MG63 (cell line): ENCODE measurements at regions not wholly inside any gene's neighbourhood (a gene's known extent, or its start where the extent isn't known, plus 50 kb on each side); places are given as distances from the start of the nearest gene placed in this dataset.

Source experiments
- DNase-seq: peaks from one replicate; pipeline ENCODE4 v3.0.0-alpha.2; 2020
- H3K27me3 ChIP-seq: fragments of 250-450 bp; sonication (Bioruptor Pico); 2 replicates; pipeline ENCODE4 v1.5.1; 2020; ENCODE audit warnings: mild to moderate bottlenecking, moderate library complexity
- H3K36me3 ChIP-seq: fragments of 250-450 bp; sonication (Bioruptor Pico); 2 replicates; pipeline ENCODE4 v1.5.1; 2020; ENCODE audit warnings: mild to moderate bottlenecking, moderate library complexity
- H3K4me3 ChIP-seq: fragments of 250-450 bp; sonication (Bioruptor Pico); 2 replicates; pipeline ENCODE4 v1.5.1; 2020; ENCODE audit warnings: mild to moderate bottlenecking, moderate library complexity
- H3K9me3 ChIP-seq: fragments of 250-450 bp; sonication (Bioruptor Pico); 2 replicates; pipeline ENCODE4 v1.5.1; 2020; ENCODE audit warnings: mild to moderate bottlenecking, moderate library complexity

DNA sequence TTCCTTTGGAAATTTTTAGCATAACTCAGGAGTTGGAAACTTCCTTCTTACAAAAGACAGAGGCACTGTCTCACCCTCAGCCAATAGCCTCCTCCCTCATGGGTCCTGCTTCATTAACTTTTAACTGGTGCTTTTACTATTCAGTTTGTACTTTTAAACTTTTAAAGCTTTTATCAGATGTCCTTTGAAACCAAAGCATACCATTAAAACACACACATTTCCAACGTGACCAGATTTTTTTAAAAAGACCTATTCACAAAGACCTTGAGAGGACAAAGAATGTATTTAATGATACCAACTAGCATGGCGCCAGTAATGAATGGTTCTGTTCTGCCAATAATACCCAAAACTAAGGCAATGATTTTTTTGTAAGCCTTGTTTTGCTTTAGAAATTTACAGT, 173.6 kb upstream of the EEA1 start:
- DNase-seq = no peak
- H3K27me3 ChIP-seq = no peaks in the 10 kb centered on the region

DNA sequence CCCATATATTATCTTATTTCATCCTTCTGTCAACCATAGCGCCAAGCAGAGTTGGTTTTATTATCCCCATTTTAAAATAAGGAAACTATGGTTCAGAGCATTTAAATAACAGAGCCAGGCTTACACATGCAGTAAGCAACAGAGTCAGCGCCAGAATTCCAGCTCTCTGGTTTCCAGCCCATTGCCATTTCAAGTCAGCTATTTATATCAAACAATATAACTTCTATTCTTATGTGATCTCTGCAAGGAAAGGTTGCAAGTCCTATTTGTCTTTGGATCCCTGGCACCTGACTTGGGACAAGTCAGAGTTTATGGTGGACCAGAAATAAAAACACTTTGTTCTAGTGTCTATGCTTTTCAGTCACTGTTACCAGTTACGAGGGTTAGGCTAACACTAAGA, 174.1 kb upstream of the EEA1 start:
- no peak for DNase-seq
- no peaks in the 10 kb centered on the region for H3K9me3 ChIP-seq
- no peaks in the 10 kb centered on the region for H3K27me3 ChIP-seq
- no peaks in the 10 kb centered on the region for H3K36me3 ChIP-seq
- no peak overlapping the region for H3K4me3 ChIP-seq

More for the DNA sequence above, 173.6 kb upstream of the EEA1 start:
- Histone ChIP-seq H3K36me3 (no peaks in the 10 kb centered on the region), H3K9me3 (no peaks in the 10 kb centered on the region), H3K4me3 (no peak overlapping the region)

DNA sequence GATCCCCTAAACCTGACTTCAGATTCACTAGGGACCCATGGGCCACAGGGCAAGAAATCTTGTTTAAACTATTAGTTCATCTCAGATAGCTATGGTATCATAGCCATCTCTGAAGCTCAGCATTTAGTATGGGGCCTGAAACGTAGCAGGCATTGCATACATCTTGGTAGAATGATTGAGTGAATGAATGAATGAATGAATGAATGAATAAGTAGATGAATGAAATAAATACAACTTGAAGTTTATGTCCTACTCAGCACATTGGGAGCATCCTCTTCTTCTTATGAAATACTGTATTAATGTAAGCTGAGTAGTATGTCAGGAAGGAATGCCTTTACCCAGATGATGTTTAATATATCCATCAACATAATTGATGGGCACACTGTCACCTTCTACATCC, 175.4 kb upstream of the EEA1 start:
- Histone ChIP-seq H3K4me3 (no peak overlapping the region), H3K27me3 (no peaks in the 10 kb centered on the region), H3K36me3 (no peaks in the 10 kb centered on the region), H3K9me3 (no peaks in the 10 kb centered on the region)
- no peak for DNase-seq

DNA sequence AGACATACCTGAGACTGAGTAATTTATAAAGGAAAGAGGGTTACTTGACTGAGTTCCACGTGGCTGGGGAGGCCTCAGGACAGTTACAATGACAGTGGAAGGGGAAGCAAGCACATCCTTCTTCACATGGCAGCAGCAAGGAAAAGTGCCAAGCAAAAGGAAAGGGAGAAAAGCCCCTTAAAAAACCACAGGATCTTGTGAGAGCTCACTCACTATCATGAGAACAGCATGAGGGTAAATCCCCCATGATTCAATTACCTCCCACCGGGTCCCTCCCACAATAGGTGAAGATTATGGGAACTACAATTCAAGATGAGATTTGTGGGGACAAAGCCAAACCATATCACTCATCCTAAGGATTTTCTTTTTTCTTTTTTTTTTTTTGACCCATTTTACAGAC, 177.8 kb upstream of the EEA1 start:
- Histone ChIP-seq H3K27me3 (no peaks in the 10 kb centered on the region), H3K4me3 (no peak overlapping the region), H3K9me3 (no peaks in the 10 kb centered on the region), H3K36me3 (no peaks in the 10 kb centered on the region)
- DNase-seq = no peak

DNA sequence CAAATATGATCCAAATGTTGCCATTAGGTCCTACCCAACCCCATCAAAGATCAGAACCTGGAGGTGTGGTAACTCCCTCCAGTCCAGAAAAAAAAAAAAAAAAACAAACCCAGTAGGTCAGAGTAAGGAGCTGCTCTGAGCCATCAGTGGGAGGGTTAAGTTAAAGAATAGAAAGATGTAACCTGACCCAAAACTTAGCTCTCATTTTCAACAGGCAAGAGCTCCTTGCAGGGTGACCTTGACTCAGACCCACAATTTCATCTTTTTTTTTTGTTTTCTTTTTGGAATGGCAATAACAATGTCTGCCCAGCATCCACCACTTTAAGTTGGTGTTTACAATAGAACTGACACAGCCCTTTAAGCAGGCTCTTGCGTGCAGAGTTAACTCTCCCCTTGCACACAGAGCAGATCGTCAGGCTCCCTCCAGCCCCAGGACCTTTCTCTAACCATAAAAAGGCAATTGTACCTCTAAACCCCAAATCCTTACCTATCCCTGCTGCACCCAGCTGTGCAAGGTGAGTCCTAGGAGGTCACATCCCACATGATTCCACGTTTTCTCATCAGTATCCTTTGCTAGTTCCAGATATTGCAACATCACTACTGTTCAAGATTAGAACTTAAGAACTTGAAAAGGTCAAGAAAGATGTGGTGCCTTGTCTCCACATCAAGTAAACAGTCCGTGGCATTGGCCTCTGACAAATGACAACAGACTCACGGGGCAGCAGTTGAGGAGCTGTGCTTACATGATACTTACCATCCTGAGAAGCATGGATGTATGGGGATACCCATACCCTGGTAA, 178.6 kb upstream of the EEA1 start:
- Histone ChIP-seq H3K4me3 (no peak overlapping the region), H3K36me3 (no peaks in the 10 kb centered on the region), H3K27me3 (no peaks in the 10 kb centered on the region), H3K9me3 (no peaks in the 10 kb centered on the region)
- no peak for DNase-seq

GRCh38 chr12:93108985-93109384, 179.9 kb upstream of the EEA1 start:
- Histone ChIP-seq H3K27me3 (no peaks in the 10 kb centered on the region), H3K9me3 (no peaks in the 10 kb centered on the region), H3K4me3 (no peak overlapping the region), H3K36me3 (no peaks in the 10 kb centered on the region)
- DNase-seq = no peak

DNA sequence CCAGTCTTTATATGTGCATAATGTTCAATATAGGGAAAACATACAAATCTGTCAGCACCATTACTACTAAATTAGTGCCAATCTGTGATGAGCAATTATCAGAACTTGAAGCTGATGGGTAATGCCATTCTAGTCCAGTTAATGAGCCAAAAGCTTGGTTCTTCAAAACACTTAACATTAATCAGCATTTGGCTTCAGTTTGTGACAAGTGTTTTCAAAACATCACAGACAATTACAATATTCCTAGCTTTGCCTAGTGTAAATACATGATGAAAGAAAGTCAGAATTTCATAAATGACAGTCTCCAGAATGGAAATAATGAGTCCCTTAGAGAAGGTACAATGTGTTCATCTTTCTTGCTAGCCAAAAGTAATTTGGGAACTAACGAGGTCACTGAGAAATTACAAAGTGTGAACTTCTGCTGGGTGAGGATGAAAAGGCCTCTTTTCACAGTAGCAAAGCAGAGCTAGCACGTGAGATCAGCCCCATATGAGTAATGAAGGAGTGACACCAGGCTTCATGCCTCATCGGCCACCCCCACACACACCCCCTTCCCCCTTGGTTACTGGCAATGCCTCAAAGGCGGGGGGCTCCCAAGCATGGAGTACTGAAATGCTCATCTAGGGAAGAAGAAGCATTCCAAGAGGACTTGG, 180.6 kb upstream of the EEA1 start:
- no peaks in the 10 kb centered on the region for H3K9me3 ChIP-seq

GRCh38 chr12:93111773-93112172, 182.7 kb upstream of the EEA1 start:
- Histone ChIP-seq H3K4me3 (no peak overlapping the region), H3K9me3 (no peaks in the 10 kb centered on the region), H3K36me3 (no peaks in the 10 kb centered on the region), H3K27me3 (no peaks in the 10 kb centered on the region)
- no peak for DNase-seq

More for the DNA sequence above, 180.6 kb upstream of the EEA1 start:
- Histone ChIP-seq H3K4me3 (no peak overlapping the region), H3K27me3 (no peaks in the 10 kb centered on the region), H3K36me3 (no peaks in the 10 kb centered on the region)
- DNase-seq = no peak

DNA sequence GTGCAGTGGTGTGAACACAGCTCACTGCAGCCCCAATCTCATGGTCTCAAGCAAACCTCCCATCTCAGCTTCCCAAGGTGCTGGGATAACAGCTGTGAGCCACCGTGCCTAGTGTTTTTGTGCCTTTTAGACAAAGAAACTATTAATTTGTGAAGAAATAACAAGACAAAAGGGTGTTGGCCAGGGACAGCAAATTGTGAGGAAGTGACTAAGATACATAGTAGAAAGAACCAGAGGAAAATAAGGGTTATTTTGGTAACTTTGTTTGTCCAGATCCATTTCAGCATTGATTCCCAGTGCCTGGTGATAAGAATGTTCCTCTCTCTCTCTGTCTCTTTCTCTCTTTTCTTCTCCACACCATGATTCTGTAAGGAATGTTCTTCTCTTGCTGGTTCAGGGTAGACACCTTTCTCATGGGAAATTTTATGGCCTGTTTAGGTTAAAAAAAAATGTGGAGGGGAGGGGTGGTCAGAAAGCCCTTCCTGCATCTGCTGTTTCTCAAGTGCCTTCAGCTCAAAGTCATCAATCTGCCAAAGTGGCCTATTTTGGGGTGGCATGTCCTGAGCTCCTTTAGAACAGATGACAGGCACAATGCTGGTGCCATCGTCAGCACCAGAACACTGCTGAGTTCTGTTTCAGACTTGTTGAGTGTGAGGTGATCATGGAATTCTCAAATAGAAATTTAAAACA, 184.4 kb upstream of the EEA1 start:
- Histone ChIP-seq H3K9me3 (no peaks in the 10 kb centered on the region), H3K27me3 (no peaks in the 10 kb centered on the region), H3K36me3 (no peaks in the 10 kb centered on the region), H3K4me3 (no peak overlapping the region)
- DNase-seq = no peak

DNA sequence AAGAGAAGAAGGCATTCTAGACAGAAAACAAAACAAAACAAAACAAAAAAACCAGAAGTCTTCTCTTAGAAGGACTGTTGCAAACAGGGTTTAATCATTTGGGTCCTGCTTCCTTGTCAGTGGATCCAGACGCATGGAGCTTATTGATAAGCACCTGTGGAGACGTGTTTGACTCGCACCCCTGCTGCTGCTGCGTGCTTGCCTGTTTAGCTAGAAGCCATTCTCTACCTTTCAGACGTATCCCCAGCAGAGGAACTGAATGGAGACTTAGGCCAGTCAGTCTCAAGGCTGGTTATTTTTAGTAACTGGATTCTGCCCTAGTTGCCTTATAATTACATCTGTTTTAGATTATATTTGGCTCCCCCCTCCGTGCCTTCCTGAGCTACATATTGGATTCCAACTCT, 186.1 kb upstream of the EEA1 start:
- Histone ChIP-seq H3K4me3 (no peak overlapping the region), H3K9me3 (no peaks in the 10 kb centered on the region), H3K27me3 (no peaks in the 10 kb centered on the region), H3K36me3 (no peaks in the 10 kb centered on the region)
- no peak for DNase-seq

GRCh38 chr12:93115646-93116045, 186.6 kb upstream of the EEA1 start:
- H3K36me3 ChIP-seq = no peaks in the 10 kb centered on the region
- no peak for DNase-seq
- no peaks in the 10 kb centered on the region for H3K27me3 ChIP-seq
- H3K9me3 ChIP-seq = no peaks in the 10 kb centered on the region
- no peak overlapping the region for H3K4me3 ChIP-seq

- no peaks in the 10 kb centered on the region for H3K27me3 ChIP-seq
- no peaks in the 10 kb centered on the region for H3K9me3 ChIP-seq
- H3K4me3 ChIP-seq = no peak overlapping the region
- no peak for DNase-seq
- H3K36me3 ChIP-seq = no peaks in the 10 kb centered on the region
Measured at GRCh38 chr12:93116632-93117031, 187.5 kb upstream of the EEA1 start.

GRCh38 chr12:93121729-93122488, 192.8 kb upstream of the EEA1 start:
- no peaks in the 10 kb centered on the region for H3K9me3 ChIP-seq
- no peaks in the 10 kb centered on the region for H3K27me3 ChIP-seq
- no peak overlapping the region for H3K4me3 ChIP-seq
- no peaks in the 10 kb centered on the region for H3K36me3 ChIP-seq
- DNase-seq = peak; percentile 6

DNA sequence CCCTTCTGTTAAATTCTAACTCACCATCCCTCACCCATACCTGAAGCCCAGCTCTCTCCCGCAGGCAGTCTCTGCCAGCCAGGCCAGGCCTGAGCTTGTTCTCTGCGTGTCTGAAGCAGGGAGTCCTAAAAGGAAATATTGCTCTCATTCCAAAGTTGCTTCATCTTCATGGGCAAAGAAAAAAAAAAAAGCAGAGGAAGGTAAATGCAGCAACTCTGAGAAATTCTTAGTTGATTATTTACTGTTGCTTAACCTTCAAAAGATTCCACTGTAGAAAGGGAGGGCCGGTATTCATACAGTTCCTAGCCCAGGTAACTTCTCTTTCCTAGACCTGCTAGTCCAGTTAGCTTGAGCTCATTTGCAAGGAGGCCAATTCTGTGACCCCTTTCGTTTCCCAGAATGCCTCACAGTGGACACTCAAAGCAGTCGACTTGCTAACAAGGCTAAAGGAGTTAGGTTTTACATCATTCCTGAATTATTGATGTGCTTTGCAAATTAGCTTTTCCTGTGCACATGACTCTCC, 193.5 kb upstream of the EEA1 start:
- H3K4me3 ChIP-seq = no peak overlapping the region
- H3K9me3 ChIP-seq = no peaks in the 10 kb centered on the region
- no peaks in the 10 kb centered on the region for H3K27me3 ChIP-seq
- DNase-seq = no peak
- H3K36me3 ChIP-seq = no peaks in the 10 kb centered on the region

GRCh38 chr12:93125126-93125525, 196.0 kb upstream of the EEA1 start:
- no peaks in the 10 kb centered on the region for H3K9me3 ChIP-seq
- no peak for DNase-seq
- H3K27me3 ChIP-seq = no peaks in the 10 kb centered on the region
- no peak overlapping the region for H3K4me3 ChIP-seq
- no peaks in the 10 kb centered on the region for H3K36me3 ChIP-seq

- no peaks in the 10 kb centered on the region for H3K27me3 ChIP-seq
- no peak for DNase-seq
- H3K36me3 ChIP-seq = no peaks in the 10 kb centered on the region
- no peak overlapping the region for H3K4me3 ChIP-seq
- H3K9me3 ChIP-seq = no peaks in the 10 kb centered on the region
Measured at GRCh38 chr12:93126069-93126474, 197.0 kb upstream of the EEA1 start.

DNA sequence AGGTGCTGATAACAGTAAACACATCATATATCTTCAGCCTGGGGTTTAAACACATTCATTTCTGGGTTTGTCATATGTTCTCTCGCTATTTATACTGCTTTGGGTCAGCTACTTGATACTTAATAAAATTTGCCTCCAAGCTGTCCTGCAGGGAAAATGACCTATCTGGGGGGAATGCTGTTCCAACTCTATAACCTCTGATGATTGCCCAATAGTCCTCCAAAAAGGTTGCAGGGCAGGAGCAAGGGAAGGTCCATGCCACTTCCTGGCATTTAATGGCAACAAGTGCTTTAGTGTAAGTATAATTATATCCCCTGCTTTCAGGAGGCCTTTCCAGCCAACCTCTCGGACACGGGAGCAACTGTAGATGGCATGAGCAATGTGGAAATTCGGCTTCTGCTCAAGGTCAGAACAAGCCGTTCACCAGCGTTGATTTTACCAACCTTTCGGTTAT, 198.0 kb upstream of the EEA1 start:
- no peak for DNase-seq
- Histone ChIP-seq H3K4me3 (no peak overlapping the region), H3K36me3 (no peaks in the 10 kb centered on the region), H3K27me3 (no peaks in the 10 kb centered on the region), H3K9me3 (no peaks in the 10 kb centered on the region)
